HG03097 (cell line): ENCODE measurements at regions not wholly inside any gene's neighbourhood (a gene's known extent, or its start where the extent isn't known, plus 50 kb on each side); places are given as distances from the start of the nearest gene placed in this dataset.

Experiments used
- ATAC-seq: cut with Tn5 transposase; IDR thresholded peaks from one replicate; pipeline ENCODE4 v1.9.1; 2021; ENCODE audit not compliant: unreplicated experiment, low FRiP score

DNA sequence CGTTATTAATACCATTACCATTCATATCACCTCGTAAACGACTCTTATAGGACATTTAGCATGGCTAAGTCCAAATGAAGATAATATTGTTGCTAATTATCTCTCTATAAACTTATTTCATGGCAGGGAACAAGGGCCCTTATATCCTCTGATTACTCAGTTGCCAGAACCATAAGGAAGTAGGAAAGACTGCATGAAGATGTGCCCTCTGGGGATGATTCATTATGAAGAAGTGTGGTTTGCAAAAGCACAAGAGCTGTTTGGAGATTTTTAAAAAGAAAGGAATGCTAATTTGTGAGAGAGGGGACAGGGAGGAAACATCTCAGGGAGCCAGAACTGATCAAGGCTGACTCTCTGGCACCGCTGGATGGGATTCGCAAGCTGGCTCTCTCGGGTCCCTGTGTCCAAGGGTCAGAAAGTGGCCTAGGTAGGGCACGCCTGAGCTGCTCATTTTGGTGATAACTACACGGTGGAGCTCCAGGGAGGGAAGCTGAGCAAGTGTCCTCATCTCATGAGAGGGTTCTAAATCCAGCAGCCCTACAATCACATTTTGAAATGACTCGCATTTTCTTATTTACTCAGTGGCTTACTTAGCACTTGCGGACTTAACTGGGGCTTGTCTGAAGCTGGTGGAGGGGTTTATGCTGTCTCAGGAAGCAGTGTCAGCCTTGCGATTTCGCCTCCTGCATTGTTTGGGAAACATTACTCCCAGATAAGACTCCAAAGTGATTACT is 136.8 kb downstream of the C5orf15 start:
- ATAC-seq, result no peak

DNA sequence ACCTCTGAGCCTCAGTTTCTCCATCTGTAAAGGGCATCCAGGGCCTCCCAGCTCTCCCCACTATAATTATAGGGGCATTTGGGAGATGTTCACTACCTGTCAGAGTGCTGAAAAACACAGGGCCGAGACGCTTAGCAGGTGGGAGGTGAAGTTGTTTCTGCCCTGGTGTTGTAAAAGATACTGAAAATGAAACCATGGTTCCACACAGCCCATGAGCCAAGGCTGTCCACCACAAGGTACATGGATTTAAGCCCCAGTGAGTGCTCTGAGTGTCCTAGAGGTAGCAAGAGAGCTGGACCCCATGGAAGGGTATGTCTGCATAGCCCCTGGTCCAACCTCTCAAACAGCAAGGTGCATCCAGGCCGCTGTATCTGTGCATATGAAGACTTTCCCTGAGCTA is 137.5 kb downstream of the C5orf15 start:
- ATAC-seq, result no peak

DNA sequence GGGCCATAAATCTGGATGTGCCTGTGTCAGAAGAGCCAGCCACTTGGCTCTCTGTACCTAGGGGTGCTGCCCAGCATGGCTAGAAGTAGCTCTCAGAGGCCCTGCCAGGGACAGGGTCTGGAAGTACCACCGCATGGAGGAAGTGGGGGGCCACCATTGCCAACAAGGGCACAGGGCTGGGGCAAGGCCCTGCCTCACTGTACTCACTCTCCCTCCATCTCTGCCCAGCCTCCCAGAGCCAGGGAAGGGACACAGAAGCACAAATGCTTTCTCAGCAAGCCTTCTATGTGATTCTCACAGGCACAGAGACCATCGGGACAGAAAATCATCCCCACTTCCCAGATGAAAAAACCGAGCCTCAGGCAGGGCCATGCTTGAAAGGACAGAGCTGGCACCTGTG is 138.1 kb downstream of the C5orf15 start:
- no peak for ATAC-seq

- no peak for ATAC-seq
These were observed 138.6 kb downstream of the C5orf15 start for GRCh38 chr5:133829786-133830185.

DNA sequence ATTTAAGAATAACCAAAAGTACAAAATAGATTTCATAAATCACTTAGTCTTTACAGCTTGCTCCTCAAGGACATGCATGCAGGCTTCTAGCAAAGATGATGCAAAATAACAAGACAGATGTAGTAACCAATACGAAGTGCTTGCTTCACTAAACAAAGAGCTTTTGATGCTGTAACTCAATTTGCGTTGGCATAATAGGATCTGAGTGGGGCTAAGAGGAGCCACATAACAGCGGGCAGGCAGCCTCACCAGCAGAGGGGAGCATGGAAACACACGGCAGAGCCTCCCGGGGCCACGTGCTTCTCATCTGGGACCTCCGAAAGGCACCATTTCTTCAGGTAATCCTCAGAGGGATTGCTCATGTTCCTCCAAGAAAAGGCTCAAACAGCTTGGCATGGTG is 139.7 kb downstream of the C5orf15 start:
- ATAC-seq, result no peak

- no peak for ATAC-seq
These were observed 140.6 kb downstream of the C5orf15 start for GRCh38 chr5:133827830-133828229.

- ATAC-seq, result no peak
These were observed 141.4 kb downstream of the C5orf15 start for GRCh38 chr5:133827011-133827410.

DNA sequence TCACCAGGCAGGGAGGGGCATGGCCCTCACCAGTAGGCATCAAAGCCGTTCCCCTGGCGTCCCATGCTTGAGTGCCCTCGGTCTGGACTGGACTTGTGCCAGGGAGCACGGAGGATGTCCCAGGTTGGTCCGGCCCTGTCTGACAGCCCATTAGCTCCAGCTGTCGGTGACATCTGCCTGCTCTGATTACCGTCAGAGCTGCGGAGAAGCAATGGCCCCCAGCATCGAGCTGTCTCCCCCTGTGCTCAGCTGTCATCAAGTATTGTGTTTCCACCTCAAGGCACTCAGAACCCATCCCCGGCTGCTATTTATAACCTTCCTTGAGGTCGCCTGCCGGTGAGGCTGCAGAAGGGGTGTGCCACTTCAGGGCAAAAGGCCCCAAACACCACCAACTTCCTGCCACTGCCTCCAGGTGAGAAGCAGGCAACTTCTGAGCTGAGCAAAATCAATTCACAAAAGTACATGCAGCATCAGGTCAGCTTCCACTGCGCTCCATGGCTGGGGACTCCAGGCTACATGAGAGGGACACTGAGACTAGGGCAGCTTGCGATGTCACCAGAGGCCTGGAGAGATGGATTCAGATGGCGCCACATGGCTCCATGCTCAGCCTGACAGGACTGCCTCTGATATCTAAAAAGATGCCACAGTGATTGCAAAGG is 142.7 kb downstream of the C5orf15 start:
- peak; percentile 33 for ATAC-seq

- ATAC-seq, result peak; percentile 63
These were observed 143.7 kb downstream of the C5orf15 start for GRCh38 chr5:133824661-133825254.

DNA sequence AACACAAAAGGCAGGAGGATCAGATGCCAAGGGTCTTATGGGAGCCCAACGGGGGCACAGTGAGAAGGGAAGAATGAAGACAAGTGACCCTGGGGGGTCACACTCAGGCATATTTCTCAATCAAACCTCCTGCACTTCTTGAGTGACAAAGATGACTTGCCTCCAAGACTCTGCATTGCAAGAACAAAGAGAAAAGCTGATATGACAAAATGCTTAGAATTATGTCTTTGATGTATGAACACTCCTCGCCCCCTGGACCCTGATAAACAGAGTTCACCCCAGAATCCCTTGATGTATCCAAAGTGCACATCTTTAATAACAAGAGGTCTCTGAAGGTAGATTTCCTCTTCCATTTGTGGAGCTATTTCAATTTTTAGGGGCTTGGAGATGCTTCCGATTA is 146.5 kb downstream of the C5orf15 start:
- ATAC-seq, result no peak

GRCh38 chr5:133821311-133821741 is 147.1 kb downstream of the C5orf15 start:
- no peak for ATAC-seq

DNA sequence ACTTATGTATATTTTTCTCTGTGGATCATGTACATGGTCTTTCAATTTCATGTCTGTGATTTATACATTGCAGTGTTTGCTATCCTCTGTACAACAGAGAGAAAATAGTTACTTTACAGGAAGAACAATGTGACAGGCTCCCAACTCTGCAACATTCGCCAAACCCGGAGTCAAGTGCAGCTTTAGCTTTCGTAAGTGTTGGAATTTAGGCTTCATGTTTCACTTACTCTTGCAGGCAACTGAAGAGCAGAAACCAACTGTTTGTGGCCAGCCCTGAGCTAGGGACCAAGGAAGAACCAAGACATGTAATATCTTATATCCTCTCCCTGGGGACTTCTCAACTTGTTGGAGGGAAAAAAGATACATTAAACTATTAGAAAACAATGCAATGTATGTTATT is 147.9 kb downstream of the C5orf15 start:
- ATAC-seq, result no peak

- ATAC-seq, result no peak
These were observed 148.4 kb downstream of the C5orf15 start for GRCh38 chr5:133819977-133820471.

DNA sequence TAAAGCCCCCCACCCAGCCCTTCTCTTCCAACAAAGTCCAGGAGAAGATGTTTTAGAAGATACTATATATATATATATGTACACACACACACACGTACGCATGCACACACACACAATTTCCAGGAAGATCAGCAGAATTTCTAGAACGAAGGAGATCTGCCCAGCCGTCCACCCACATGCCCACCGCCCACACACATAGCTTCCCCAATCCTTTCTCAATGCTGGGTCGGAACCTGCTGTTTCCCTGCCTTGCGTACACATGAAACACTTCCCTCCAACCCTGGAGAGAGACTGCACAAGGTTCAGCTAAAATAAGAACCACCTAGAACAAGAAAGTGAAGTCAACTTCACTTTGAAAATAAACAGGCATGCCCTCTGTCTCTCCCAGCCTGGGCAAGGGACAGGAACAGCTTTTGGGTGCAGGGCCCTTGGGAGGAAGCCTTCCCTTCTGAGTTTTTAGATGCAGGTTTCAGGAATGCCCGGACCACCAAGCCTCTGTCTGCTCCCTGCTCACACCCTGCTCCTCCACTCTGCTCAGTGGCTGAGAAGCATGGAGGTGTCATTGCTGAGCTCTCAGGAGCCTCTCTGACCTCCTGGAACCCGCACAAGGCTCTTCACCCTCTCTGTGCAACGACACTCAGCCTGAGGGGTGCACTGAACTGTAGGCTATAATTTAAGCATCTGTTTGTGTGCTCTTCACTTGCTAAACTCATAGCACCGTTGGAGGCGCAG is 149.4 kb downstream of the C5orf15 start:
- no peak for ATAC-seq

DNA sequence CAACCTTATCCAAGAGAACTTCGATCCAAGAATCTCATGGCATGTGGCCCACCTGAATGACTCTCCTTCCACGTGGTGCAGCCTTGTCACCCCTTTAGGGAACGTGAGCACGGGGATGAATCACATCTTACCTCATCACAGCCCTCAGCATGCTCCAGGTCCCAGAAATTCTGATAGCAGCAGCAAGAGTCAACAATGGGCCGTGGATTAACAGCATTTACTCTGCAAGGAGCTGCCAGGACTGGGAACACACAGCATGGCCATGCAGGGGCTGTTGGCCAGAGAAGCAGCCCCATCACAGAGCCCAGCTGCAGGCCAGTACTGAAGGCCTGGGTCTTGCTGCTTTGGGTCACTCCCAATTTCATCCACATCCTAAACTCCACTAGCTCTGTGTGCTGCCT is 150.4 kb downstream of the C5orf15 start:
- ATAC-seq, result no peak

GRCh38 chr5:133817456-133817855 is 151.0 kb downstream of the C5orf15 start:
- no peak for ATAC-seq

DNA sequence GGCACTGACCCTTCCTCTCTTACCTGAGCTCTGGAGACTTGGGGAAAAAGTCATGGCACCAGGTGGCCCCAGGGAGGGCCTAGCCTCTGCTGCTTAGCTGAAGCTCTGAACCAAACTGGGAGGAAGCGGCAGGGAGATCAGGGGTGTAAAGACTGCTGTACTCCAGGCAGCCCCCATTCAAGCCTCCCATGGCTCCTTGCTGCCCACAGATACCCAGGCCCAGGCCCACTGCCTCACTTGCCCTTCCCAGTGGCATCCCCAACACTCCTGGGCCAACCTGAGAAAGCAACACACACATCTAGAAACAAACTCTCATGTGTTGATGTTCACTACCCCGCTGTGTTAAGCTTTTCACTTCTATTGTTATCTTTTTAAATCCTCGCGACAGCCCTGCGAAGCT is 151.6 kb downstream of the C5orf15 start:
- ATAC-seq, result no peak

DNA sequence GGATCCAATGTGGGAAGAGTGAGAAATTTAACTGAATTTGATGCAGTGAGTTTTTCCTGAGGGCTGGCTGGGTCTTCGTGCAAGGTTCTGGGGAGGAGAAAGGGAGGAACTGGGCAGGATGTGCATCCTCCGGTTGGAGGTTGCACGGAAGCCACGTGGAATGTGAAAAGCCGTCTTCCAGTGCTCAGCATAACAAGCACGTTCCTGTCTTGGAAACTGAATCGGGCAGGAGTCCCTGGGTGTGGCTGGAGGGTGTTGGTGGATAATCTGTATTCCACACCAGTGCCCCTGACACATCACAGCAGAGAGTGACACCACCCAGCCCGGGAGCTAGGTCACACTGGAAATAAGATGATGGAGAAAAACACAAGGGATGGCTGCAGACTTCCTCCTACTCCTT is 154.3 kb downstream of the C5orf15 start:
- ATAC-seq, result no peak

GRCh38 chr5:133811168-133811567 is 157.3 kb downstream of the C5orf15 start:
- no peak for ATAC-seq

DNA sequence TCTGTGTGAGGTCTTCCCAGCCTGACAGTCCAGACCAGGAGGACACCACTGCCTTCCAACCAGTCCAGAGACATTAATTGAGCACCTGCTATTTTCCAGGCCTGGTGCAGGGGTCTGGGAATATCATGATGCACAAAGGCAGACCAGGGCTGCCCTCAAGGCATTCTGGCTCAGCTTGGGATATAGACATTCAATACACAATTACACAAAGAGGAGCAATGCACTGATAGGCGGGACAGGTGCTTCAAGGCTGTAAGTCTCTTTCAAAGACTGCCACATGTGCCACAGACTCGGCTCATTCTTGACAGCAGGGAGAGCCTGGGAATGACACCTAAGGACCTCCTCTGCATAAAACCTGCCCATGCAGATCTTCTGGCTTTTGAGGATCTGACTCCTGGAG is 158.6 kb downstream of the C5orf15 start:
- ATAC-seq, result no peak

- ATAC-seq, result no peak
These were observed 161.1 kb downstream of the C5orf15 start for GRCh38 chr5:133807348-133807747.
